ENCODE measurements at regions not wholly inside any gene's neighbourhood (a gene's known extent, or its start where the extent isn't known, plus 50 kb on each side); places are given as distances from the start of the nearest gene placed in this dataset.

GRCh38 chr12:124225730-124226129 lies 69.2 kb upstream of the RFLNA start:
- no peak for DNase-seq

GRCh38 chr12:124227951-124228711 lies 66.8 kb upstream of the RFLNA start:
- no peak for DNase-seq

GRCh38 chr12:124229520-124229919 lies 65.4 kb upstream of the RFLNA start:
- DNase-seq, result no peak

GRCh38 chr12:124230117-124230757 lies 64.7 kb upstream of the RFLNA start:
- no peak for DNase-seq

- DNase-seq, result no peak
These were observed 64.1 kb upstream of the RFLNA start for GRCh38 chr12:124230789-124231188.

GRCh38 chr12:124231980-124232653 lies 62.8 kb upstream of the RFLNA start:
- DNase-seq, result peak; percentile 89

- DNase-seq, result no peak
These were observed 62.3 kb upstream of the RFLNA start for GRCh38 chr12:124232654-124232987.

GRCh38 chr12:124233041-124233796 lies 61.7 kb upstream of the RFLNA start:
- no peak for DNase-seq

GRCh38 chr12:124233846-124234640 lies 60.9 kb upstream of the RFLNA start:
- DNase-seq, result peak; percentile 68

- no peak for DNase-seq
These were observed 58.3 kb upstream of the RFLNA start for GRCh38 chr12:124236625-124237031.

GRCh38 chr12:124238886-124239285 lies 56.0 kb upstream of the RFLNA start:
- no peak for DNase-seq

- DNase-seq, result no peak
These were observed 54.4 kb upstream of the RFLNA start for GRCh38 chr12:124240493-124240892.

GRCh38 chr12:124241776-124242528 lies 52.9 kb upstream of the RFLNA start:
- no peak for DNase-seq

GRCh38 chr12:124242529-124243065 lies 52.3 kb upstream of the RFLNA start:
- DNase-seq, result no peak

- DNase-seq, result no peak
These were observed 51.0 kb upstream of the RFLNA start for GRCh38 chr12:124243936-124244335.
